Activated naive CD4-positive, alpha-beta T cell treated with anti-CD3 and anti-CD28 coated beads, Interleukin-2, amount 50 U/mL, for 24 hours (primary cell): ENCODE measurements at regions not wholly inside any gene's neighbourhood (a gene's known extent, or its start where the extent isn't known, plus 50 kb on each side); places are given as distances from the start of the nearest gene placed in this dataset.

Source experiments
- H3K27ac Mint-ChIP-seq: one replicate; pipeline ENCODE4 v1.8.0; 2021; ENCODE audit warnings: mild to moderate bottlenecking, mixed read lengths
- H3K27me3 Mint-ChIP-seq: one replicate; pipeline ENCODE4 v1.8.0; 2021; ENCODE audit warnings: mixed read lengths
- H3K36me3 Mint-ChIP-seq: one replicate; pipeline ENCODE4 v1.8.0; 2021; ENCODE audit warnings: mixed read lengths
- H3K4me1 Mint-ChIP-seq: one replicate; pipeline ENCODE4 v1.8.0; 2021; ENCODE audit warnings: mixed read lengths
- H3K4me3 Mint-ChIP-seq: one replicate; pipeline ENCODE4 v1.8.0; 2021; ENCODE audit warnings: mild to moderate bottlenecking, mixed read lengths
- H3K9me3 Mint-ChIP-seq: one replicate; pipeline ENCODE4 v1.8.0; 2021; ENCODE audit warnings: mixed read lengths

- H3K4me3 Mint-ChIP-seq, result no peak overlapping the region
- no peak overlapping the region for H3K27ac Mint-ChIP-seq
- peaks cover 11% of the 10 kb centered on the region for H3K4me1 Mint-ChIP-seq
These were observed 106.4 kb downstream of the BRD1 start for GRCh38 chr22:49721211-49721763.

GRCh38 chr22:49720279-49720959 is 107.3 kb downstream of the BRD1 start:
- H3K27ac Mint-ChIP-seq, result no peak overlapping the region

More at GRCh38 chr22:49721211-49721763, 106.4 kb downstream of the BRD1 start:
- no peaks in the 10 kb centered on the region for H3K36me3 Mint-ChIP-seq
- peaks cover under 1% of the 10 kb centered on the region for H3K27me3 Mint-ChIP-seq
- no peaks in the 10 kb centered on the region for H3K9me3 Mint-ChIP-seq

GRCh38 chr22:49719046-49719445 is 108.6 kb downstream of the BRD1 start:
- H3K27ac Mint-ChIP-seq, result no peak overlapping the region
- H3K36me3 Mint-ChIP-seq, result no peaks in the 10 kb centered on the region
- peaks cover 10% of the 10 kb centered on the region for H3K4me1 Mint-ChIP-seq
- no peak overlapping the region for H3K4me3 Mint-ChIP-seq
- no peaks in the 10 kb centered on the region for H3K9me3 Mint-ChIP-seq
- H3K27me3 Mint-ChIP-seq, result no peaks in the 10 kb centered on the region

More at GRCh38 chr22:49720279-49720959, 107.3 kb downstream of the BRD1 start:
- Mint-ChIP-seq H3K4me1 (peaks cover 11% of the 10 kb centered on the region), H3K36me3 (no peaks in the 10 kb centered on the region), H3K9me3 (no peaks in the 10 kb centered on the region), H3K27me3 (no peaks in the 10 kb centered on the region), H3K4me3 (no peak overlapping the region)

GRCh38 chr22:49718396-49718795 is 109.3 kb downstream of the BRD1 start:
- H3K4me1 Mint-ChIP-seq, result peaks cover 3% of the 10 kb centered on the region
- no peaks in the 10 kb centered on the region for H3K9me3 Mint-ChIP-seq
- H3K4me3 Mint-ChIP-seq, result no peak overlapping the region
- H3K27me3 Mint-ChIP-seq, result no peaks in the 10 kb centered on the region
- H3K27ac Mint-ChIP-seq, result no peak overlapping the region
- no peaks in the 10 kb centered on the region for H3K36me3 Mint-ChIP-seq

GRCh38 chr22:49717322-49717919 is 110.3 kb downstream of the BRD1 start:
- Mint-ChIP-seq H3K9me3 (no peaks in the 10 kb centered on the region), H3K27me3 (no peaks in the 10 kb centered on the region), H3K27ac (no peak overlapping the region), H3K4me1 (no peaks in the 10 kb centered on the region), H3K4me3 (no peak overlapping the region), H3K36me3 (no peaks in the 10 kb centered on the region)

- no peak overlapping the region for H3K4me3 Mint-ChIP-seq
- H3K27ac Mint-ChIP-seq, result no peak overlapping the region
- H3K4me1 Mint-ChIP-seq, result no peaks in the 10 kb centered on the region
- peaks cover 4% of the 10 kb centered on the region for H3K27me3 Mint-ChIP-seq
- H3K9me3 Mint-ChIP-seq, result no peaks in the 10 kb centered on the region
- no peaks in the 10 kb centered on the region for H3K36me3 Mint-ChIP-seq
These were observed 111.2 kb downstream of the BRD1 start for GRCh38 chr22:49716441-49716840.

GRCh38 chr22:49715450-49715849 is 112.2 kb downstream of the BRD1 start:
- Mint-ChIP-seq H3K4me3 (no peak overlapping the region), H3K27me3 (peaks cover 10% of the 10 kb centered on the region), H3K36me3 (peaks cover 3% of the 10 kb centered on the region), H3K9me3 (no peaks in the 10 kb centered on the region), H3K27ac (no peak overlapping the region), H3K4me1 (no peaks in the 10 kb centered on the region)

- no peak overlapping the region for H3K27ac Mint-ChIP-seq
- H3K4me3 Mint-ChIP-seq, result no peak overlapping the region
- H3K9me3 Mint-ChIP-seq, result no peaks in the 10 kb centered on the region
- no peaks in the 10 kb centered on the region for H3K4me1 Mint-ChIP-seq
- peaks cover 3% of the 10 kb centered on the region for H3K36me3 Mint-ChIP-seq
- peaks cover 15% of the 10 kb centered on the region for H3K27me3 Mint-ChIP-seq
These were observed 114.7 kb downstream of the BRD1 start for GRCh38 chr22:49713003-49713402.

- Mint-ChIP-seq H3K4me3 (no peak overlapping the region), H3K27me3 (peaks cover 17% of the 10 kb centered on the region), H3K36me3 (peaks cover 3% of the 10 kb centered on the region), H3K27ac (no peak overlapping the region), H3K4me1 (no peaks in the 10 kb centered on the region), H3K9me3 (no peaks in the 10 kb centered on the region)
These were observed 115.4 kb downstream of the BRD1 start for GRCh38 chr22:49712195-49712791.

- Mint-ChIP-seq H3K4me1 (peaks cover 3% of the 10 kb centered on the region), H3K36me3 (peaks cover 3% of the 10 kb centered on the region), H3K27me3 (peaks cover 18% of the 10 kb centered on the region), H3K9me3 (no peaks in the 10 kb centered on the region), H3K4me3 (no peak overlapping the region), H3K27ac (no peak overlapping the region)
These were observed 116.9 kb downstream of the BRD1 start for GRCh38 chr22:49710746-49711145.

- Mint-ChIP-seq H3K9me3 (no peaks in the 10 kb centered on the region), H3K27ac (no peak overlapping the region), H3K4me1 (peaks cover 8% of the 10 kb centered on the region), H3K36me3 (peaks cover 3% of the 10 kb centered on the region), H3K4me3 (no peak overlapping the region), H3K27me3 (peaks cover 18% of the 10 kb centered on the region)
These were observed 118.2 kb downstream of the BRD1 start for GRCh38 chr22:49709464-49709863.

GRCh38 chr22:49705972-49706352 is 121.7 kb downstream of the BRD1 start:
- Mint-ChIP-seq H3K4me3 (peak overlapping the region; percentile 58), H3K9me3 (no peaks in the 10 kb centered on the region), H3K27me3 (peaks cover 10% of the 10 kb centered on the region), H3K27ac (no peak overlapping the region), H3K4me1 (peaks cover 8% of the 10 kb centered on the region), H3K36me3 (peaks cover 3% of the 10 kb centered on the region)

- Mint-ChIP-seq H3K4me3 (peak overlapping the region; percentile 58), H3K9me3 (no peaks in the 10 kb centered on the region), H3K27me3 (peaks cover 7% of the 10 kb centered on the region), H3K27ac (no peak overlapping the region), H3K4me1 (peaks cover 8% of the 10 kb centered on the region), H3K36me3 (no peaks in the 10 kb centered on the region)
These were observed 122.3 kb downstream of the BRD1 start for GRCh38 chr22:49705216-49705971.

- Mint-ChIP-seq H3K36me3 (no peaks in the 10 kb centered on the region), H3K4me1 (peaks cover 8% of the 10 kb centered on the region), H3K4me3 (no peak overlapping the region), H3K27ac (no peak overlapping the region), H3K27me3 (peaks cover 6% of the 10 kb centered on the region), H3K9me3 (no peaks in the 10 kb centered on the region)
These were observed 123.1 kb downstream of the BRD1 start for GRCh38 chr22:49704345-49705215.

GRCh38 chr22:49703990-49704344 is 123.7 kb downstream of the BRD1 start:
- H3K9me3 Mint-ChIP-seq, result no peaks in the 10 kb centered on the region
- H3K27ac Mint-ChIP-seq, result no peak overlapping the region
- H3K4me3 Mint-ChIP-seq, result no peak overlapping the region
- no peaks in the 10 kb centered on the region for H3K36me3 Mint-ChIP-seq
- H3K4me1 Mint-ChIP-seq, result peaks cover 8% of the 10 kb centered on the region
- H3K27me3 Mint-ChIP-seq, result peaks cover 6% of the 10 kb centered on the region
